ENCODE measurements at regions not wholly inside any gene's neighbourhood (a gene's known extent, or its start where the extent isn't known, plus 50 kb on each side); places are given as distances from the start of the nearest gene placed in this dataset.
A peak's percentile ranks its signal among the peaks of the same experiment; 100 is the strongest.

DNA sequence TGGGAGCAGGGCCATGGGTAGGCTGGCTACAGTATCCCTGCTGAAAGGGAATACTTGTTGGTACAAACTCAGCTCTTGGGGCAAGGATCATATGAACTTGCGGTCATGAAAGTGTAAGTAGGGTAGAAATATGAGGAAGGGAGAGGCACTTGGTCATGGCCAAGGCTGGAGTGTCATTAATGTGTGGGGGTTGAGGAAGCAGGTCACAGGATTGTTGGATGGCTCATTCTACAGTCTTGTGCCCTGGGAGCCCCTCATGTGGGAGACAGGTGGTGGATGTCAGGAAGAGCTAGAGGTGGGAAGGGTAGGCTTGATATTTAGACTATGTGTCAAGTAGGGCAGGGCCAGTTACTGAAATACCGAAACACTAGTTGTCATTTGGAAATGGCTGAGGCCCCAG, 95.5 kb downstream of the RRM1 start:
- H3K9ac ChIP-seq (ENCODE audit: insufficient read depth, low read length, poor library complexity, severe bottlenecking) = no peak overlapping the region
- H4K20me1 ChIP-seq (ENCODE audit: insufficient read depth, low read length) = no peaks in the 10 kb centered on the region
- no peaks in the 10 kb centered on the region for H3K9me3 ChIP-seq (replicated peaks in 1 of 2; ENCODE audit: control insufficient read depth in 1 of 2, insufficient read depth in 1 of 2, low read length in 2 of 2)
- peaks cover 4 to 17% (median 9%) of the 10 kb centered on the region in 3 donors for H3K27me3 Mint-ChIP-seq (ENCODE audit: low read depth in 3 of 3)
- no peak overlapping the region for H3K27ac Mint-ChIP-seq
- no peak for DNase-seq
- no peaks in the 10 kb centered on the region for H3K36me3 Mint-ChIP-seq
- no peaks in the 10 kb centered on the region for H3K27me3 ChIP-seq (ENCODE audit: control insufficient read depth in 2 of 2, insufficient read depth in 2 of 2, low read length in 2 of 2)
- H3K27ac ChIP-seq (ENCODE audit: low read depth in 1 of 2, low read length in 2 of 2) = no peak overlapping the region
- H3K4me1 Mint-ChIP-seq = peaks cover 4% of the 10 kb centered on the region
- H3K4me3 ChIP-seq (replicated peaks in 1 of 3; ENCODE audit: low read depth in 2 of 3, low read length in 3 of 3) = no peak overlapping the region
- H3K4me3 Mint-ChIP-seq = peak overlapping the region in 1 of 2 donors; percentile 21
- peaks cover 6 to 10% of the 10 kb centered on the region in 2 donors for H3K4me1 ChIP-seq (ENCODE audit: control insufficient read depth in 1 of 2, insufficient read depth in 2 of 2, low read length in 2 of 2)
- H3K9me3 Mint-ChIP-seq = peaks cover 0 to 4% (median 0%) of the 10 kb centered on the region in 7 donors
- intact Hi-C loops (cut with micrococcal nuclease) = no loop called here
- WGBS (ENCODE audit: insufficient coverage) = 50% methylated on average over 2 of the region's 2 CpGs
- no peak for TF ChIP-seq CTCF (IDR thresholded peaks at IDR 0.05)
- H2AFZ ChIP-seq (ENCODE audit: insufficient read depth, low read depth, low read length, poor library complexity, severe bottlenecking) = no peak overlapping the region
- no peak overlapping the region for H3K4me2 ChIP-seq (replicated peaks; ENCODE audit: extremely low read depth, low read length, poor library complexity, severe bottlenecking)
- H3K36me3 ChIP-seq (replicated peaks in 1 of 2; ENCODE audit: control insufficient read depth in 1 of 2, insufficient read depth in 2 of 2, low read length in 2 of 2) = no peaks in the 10 kb centered on the region
- no peaks in the 10 kb centered on the region for H3K79me2 ChIP-seq (ENCODE audit: insufficient read depth, low read length)
